Body of pancreas (tissue), 4 donors: ENCODE measurements at regions not wholly inside any gene's neighbourhood (a gene's known extent, or its start where the extent isn't known, plus 50 kb on each side); places are given as distances from the start of the nearest gene placed in this dataset.

Experiments used
- ATAC-seq: fragments of 150-250 bp; one replicate; pipeline ENCODE4 v1.9.1; 2016
- DNase-seq, 4 donors: peaks; one replicate each; pipeline ENCODE4 v3.0.0-alpha.2; 2019
- H3K27ac ChIP-seq, 4 donors: fragments of 200-600 bp; sonication (generic); 1 replicate in 3 of 4; 2 replicates in 1 of 4; pipeline versions ENCODE4 v1.5.1 to v1.6.1; 2016 to 2019; ENCODE audit warnings: mild to moderate bottlenecking in 1 of 4, mixed read lengths in 1 of 4, moderate library complexity in 1 of 4
- H3K27me3 ChIP-seq, 2 donors: fragments of 200-600 bp; sonication (generic); one replicate each; pipeline ENCODE4 v1.6.0; 2016; ENCODE audit warnings: mild to moderate bottlenecking in 1 of 2
- H3K36me3 ChIP-seq, 2 donors: fragments of 200-600 bp; sonication (generic); replicated peaks in 1 of 2; 2 replicates each; pipeline ENCODE4 v1.5.1; 2016; ENCODE audit warnings: low read depth in 2 of 2; ENCODE audit not compliant: insufficient read depth in 1 of 2
- H3K4me1 ChIP-seq: fragments of 200-600 bp; sonication (generic); one replicate; pipeline ENCODE4 v1.6.0; 2016
- H3K4me3 ChIP-seq, 2 donors: fragments of 200-600 bp; sonication (generic); 1 replicate in 1 of 2; 2 replicates in 1 of 2; pipeline ENCODE4 v1.5.1; 2016 to 2019
- H3K9me3 ChIP-seq, 3 donors: fragments of 200-600 bp; sonication (generic); 1 replicate in 2 of 3; 2 replicates in 1 of 3; pipeline ENCODE4 v1.5.1; 2016
- CTCF ChIP-seq, 7 experiments: fragments of 450-650 bp in 4 of 7; fragments of 200-600 bp in 3 of 7; sonication (generic) in 3 of 7; IDR thresholded peaks; one replicate each; pipeline ENCODE4 v1.5.1; 2016 to 2019; ENCODE audit warnings: antibody characterized with exemption in 7 of 7
- POLR2A ChIP-seq, 3 donors: fragments of 450-650 bp; IDR thresholded peaks; one replicate each; pipeline ENCODE4 v1.6.1; 2016; ENCODE audit warnings: antibody characterized with exemption in 3 of 3, mild to moderate bottlenecking in 2 of 3
- WGBS, 2 donors: methylation state at CpG; one replicate each; pipeline ENCODE4 v1.1.5; 2017; 5-methylcytosine and 5-hydroxymethylcytosine counted together
- intact Hi-C: fragments of 100-400 bp; cut with DNase I; formaldehyde crosslinking; loops from one replicate; pipeline ENCODE4 v1.15.1; 2023

- Histone ChIP-seq H3K36me3 (no peaks in the 10 kb centered on the region), H3K4me1 (no peaks in the 10 kb centered on the region), H3K27me3 (no peaks in the 10 kb centered on the region), H3K9me3 (no peaks in the 10 kb centered on the region), H3K27ac (no peak overlapping the region), H3K4me3 (no peak overlapping the region)
- TF ChIP-seq CTCF (IDR thresholded peaks at IDR 0.05) (no peak), POLR2A (IDR thresholded peaks at IDR 0.05) (no peak)
- intact Hi-C loops: no loop called here
- WGBS, 2 donors: 50 to 93% methylated on average over 1 of the region's 1 CpG
- DNase-seq (no peak), ATAC-seq (no peak)
These were observed 654.5 kb downstream of the NOVA1 start for GRCh38 chr14:25943329-25943728.

GRCh38 chr14:25942090-25942489, 655.7 kb downstream of the NOVA1 start:
- DNase-seq (no peak), ATAC-seq (no peak)
- Histone ChIP-seq H3K36me3 (no peaks in the 10 kb centered on the region), H3K9me3 (no peaks in the 10 kb centered on the region), H3K27ac (no peak overlapping the region), H3K27me3 (no peaks in the 10 kb centered on the region), H3K4me3 (no peak overlapping the region), H3K4me1 (no peaks in the 10 kb centered on the region)
- TF ChIP-seq CTCF (IDR thresholded peaks at IDR 0.05) (no peak), POLR2A (IDR thresholded peaks at IDR 0.05) (no peak)
- WGBS, 2 donors: 49 to 65% methylated on average over 3 of the region's 3 CpGs
- intact Hi-C loops: no loop called here

- H3K27me3 ChIP-seq: no peaks in the 10 kb centered on the region
- H3K36me3 ChIP-seq: no peaks in the 10 kb centered on the region
- no peak for DNase-seq
- 59 to 71% methylated on average over 3 of the region's 3 CpGs for WGBS, 2 donors
- no peaks in the 10 kb centered on the region for H3K4me1 ChIP-seq
- H3K27ac ChIP-seq: no peak overlapping the region
- TF ChIP-seq CTCF (IDR thresholded peaks at IDR 0.05) (no peak), POLR2A (IDR thresholded peaks at IDR 0.05) (no peak)
- no peak for ATAC-seq
- intact Hi-C loops: no loop called here
- H3K9me3 ChIP-seq: no peaks in the 10 kb centered on the region
- no peak overlapping the region for H3K4me3 ChIP-seq
These were observed 664.1 kb downstream of the NOVA1 start for GRCh38 chr14:25933731-25934130.

GRCh38 chr14:25929881-25930615, 667.8 kb downstream of the NOVA1 start:
- DNase-seq: no peak
- WGBS, 2 donors: 57 to 68% methylated on average over 7 of the region's 7 CpGs
- no peaks in the 10 kb centered on the region for H3K4me1 ChIP-seq
- H3K36me3 ChIP-seq: no peaks in the 10 kb centered on the region
- no peak overlapping the region for H3K27ac ChIP-seq
- no peaks in the 10 kb centered on the region for H3K27me3 ChIP-seq
- TF ChIP-seq CTCF (IDR thresholded peaks at IDR 0.05): no peak
- no peak for TF ChIP-seq POLR2A (IDR thresholded peaks at IDR 0.05)
- intact Hi-C loops: no loop called here
- H3K4me3 ChIP-seq: no peak overlapping the region
- ATAC-seq: no peak
- H3K9me3 ChIP-seq: no peaks in the 10 kb centered on the region

GRCh38 chr14:25911831-25912230, 686.0 kb downstream of the NOVA1 start:
- Histone ChIP-seq H3K36me3 (no peaks in the 10 kb centered on the region), H3K4me1 (no peaks in the 10 kb centered on the region), H3K27ac (no peak overlapping the region), H3K9me3 (no peaks in the 10 kb centered on the region), H3K27me3 (no peaks in the 10 kb centered on the region), H3K4me3 (no peak overlapping the region)
- 51 to 53% methylated on average over 9 of the region's 9 CpGs for WGBS, 2 donors
- no peak for TF ChIP-seq POLR2A (IDR thresholded peaks at IDR 0.05)
- intact Hi-C loops: no loop called here
- no peak for DNase-seq
- ATAC-seq: no peak
